Epidermal melanocyte (primary cell): ENCODE measurements at regions not wholly inside any gene's neighbourhood (a gene's known extent, or its start where the extent isn't known, plus 50 kb on each side); places are given as distances from the start of the nearest gene placed in this dataset.
"Not testable (repeated sequence)": the region's sequence is repeated elsewhere in the genome, so short reads cannot be mapped to it uniquely, and the experiment has no call there.

Source experiments
- DNase-seq: peaks from one replicate; pipeline ENCODE4 v3.0.0; 2011; ENCODE audit warnings: low spot score; ENCODE audit not compliant: insufficient read length

GRCh38 chr16:29186306-29187220 is 201.7 kb downstream of the LAT start:
- DNase-seq, result not testable (repeated sequence)

GRCh38 chr16:29185872-29186271 is 201.0 kb downstream of the LAT start:
- DNase-seq, result not testable (repeated sequence)

- DNase-seq, result not testable (repeated sequence)
Measured at GRCh38 chr16:29184738-29185438, 200.0 kb downstream of the LAT start.

GRCh38 chr16:29182940-29183868 is 198.4 kb downstream of the LAT start:
- not testable (repeated sequence) for DNase-seq

- DNase-seq, result no peak
Measured at GRCh38 chr16:29182501-29182900, 197.6 kb downstream of the LAT start.

GRCh38 chr16:29181921-29182411 is 197.1 kb downstream of the LAT start:
- not testable (repeated sequence) for DNase-seq

GRCh38 chr16:29181254-29181780 is 196.5 kb downstream of the LAT start:
- DNase-seq, result not testable (repeated sequence)

- DNase-seq, result not testable (repeated sequence)
Measured at GRCh38 chr16:29180206-29180600, 195.4 kb downstream of the LAT start.

GRCh38 chr16:29179401-29180205 is 194.8 kb downstream of the LAT start:
- not testable (repeated sequence) for DNase-seq

GRCh38 chr16:29177888-29178726 is 193.3 kb downstream of the LAT start:
- not testable (repeated sequence) for DNase-seq

GRCh38 chr16:29177203-29177887 is 192.5 kb downstream of the LAT start:
- not testable (repeated sequence) for DNase-seq

- not testable (repeated sequence) for DNase-seq
Measured at GRCh38 chr16:29176822-29177202, 192.0 kb downstream of the LAT start.

GRCh38 chr16:29176154-29176470 is 191.3 kb downstream of the LAT start:
- not testable (repeated sequence) for DNase-seq

GRCh38 chr16:29175411-29176153 is 190.7 kb downstream of the LAT start:
- not testable (repeated sequence) for DNase-seq

GRCh38 chr16:29173371-29174305 is 188.8 kb downstream of the LAT start:
- not testable (repeated sequence) for DNase-seq

- DNase-seq, result not testable (repeated sequence)
Measured at GRCh38 chr16:29172098-29172724, 187.4 kb downstream of the LAT start.
